Activated CD8-positive, alpha-beta memory T cell treated with anti-CD3 and anti-CD28 coated beads, Interleukin-2, amount 50 U/mL, for 48 hours (primary cell): ENCODE measurements at regions not wholly inside any gene's neighbourhood (a gene's known extent, or its start where the extent isn't known, plus 50 kb on each side); places are given as distances from the start of the nearest gene placed in this dataset.

Experiments
- DNase-seq: peaks from one replicate; pipeline ENCODE4 v3.0.0-alpha.2; 2020

GRCh38 chr1:87834151-87834550 lies 505.5 kb downstream of the LMO4 start:
- DNase-seq = no peak

DNA sequence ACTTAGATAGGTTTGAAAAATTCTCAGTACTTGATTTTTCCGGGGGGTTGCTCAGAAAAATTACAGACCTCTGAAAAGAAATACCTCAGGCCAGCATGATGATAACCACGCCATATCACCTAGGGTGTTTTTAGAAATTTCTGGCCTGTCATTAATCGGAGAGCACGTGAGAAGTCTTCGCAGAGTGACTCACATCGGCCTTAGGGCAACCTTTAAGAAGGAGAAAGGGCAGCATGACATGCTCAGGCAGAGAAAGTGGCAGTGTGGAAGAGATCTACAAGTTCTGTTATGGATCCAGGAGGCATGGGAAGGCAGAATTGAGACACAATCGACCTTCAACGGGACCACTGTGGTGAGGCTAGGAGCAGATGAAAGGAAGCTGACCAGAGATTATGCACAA lies 506.3 kb downstream of the LMO4 start:
- DNase-seq = no peak

GRCh38 chr1:87840767-87841166 lies 512.1 kb downstream of the LMO4 start:
- DNase-seq = no peak

DNA sequence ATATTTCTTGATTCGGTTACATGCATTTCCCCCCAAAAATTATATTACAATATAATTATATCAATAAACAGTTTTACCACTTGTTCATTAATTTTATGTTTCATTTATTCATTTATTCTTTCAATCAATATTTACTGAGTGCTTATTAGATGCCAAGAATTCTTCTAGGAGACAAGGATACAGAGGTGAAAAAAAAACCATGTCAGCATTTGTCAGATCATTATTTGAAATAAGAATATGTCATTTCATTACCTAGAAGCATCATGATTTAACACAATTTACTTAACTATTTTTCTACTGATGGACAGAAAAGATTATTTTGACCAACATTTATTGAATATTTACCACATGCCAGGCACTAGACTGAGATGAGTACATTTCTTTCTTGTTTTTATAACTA lies 512.7 kb downstream of the LMO4 start:
- no peak for DNase-seq

GRCh38 chr1:87842156-87842555 lies 513.5 kb downstream of the LMO4 start:
- DNase-seq = no peak

DNA sequence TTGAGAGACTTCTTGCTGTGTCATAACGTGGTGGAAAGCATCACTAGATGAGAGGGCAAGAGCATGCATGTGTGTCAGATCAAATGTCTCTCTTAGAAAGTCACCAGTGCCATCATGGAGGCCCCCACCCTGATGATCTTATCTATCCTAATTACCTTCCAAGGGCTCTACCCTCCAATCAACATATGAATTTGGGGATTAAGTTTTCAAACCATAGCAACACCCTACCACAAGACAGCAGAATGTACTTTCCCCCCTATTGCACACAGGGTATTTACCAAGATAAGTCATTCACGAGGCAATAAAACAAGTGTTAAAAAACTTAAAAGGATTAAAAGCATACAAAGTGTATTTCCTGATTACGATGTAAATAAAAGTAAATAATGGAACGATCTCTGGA lies 515.6 kb downstream of the LMO4 start:
- no peak for DNase-seq

DNA sequence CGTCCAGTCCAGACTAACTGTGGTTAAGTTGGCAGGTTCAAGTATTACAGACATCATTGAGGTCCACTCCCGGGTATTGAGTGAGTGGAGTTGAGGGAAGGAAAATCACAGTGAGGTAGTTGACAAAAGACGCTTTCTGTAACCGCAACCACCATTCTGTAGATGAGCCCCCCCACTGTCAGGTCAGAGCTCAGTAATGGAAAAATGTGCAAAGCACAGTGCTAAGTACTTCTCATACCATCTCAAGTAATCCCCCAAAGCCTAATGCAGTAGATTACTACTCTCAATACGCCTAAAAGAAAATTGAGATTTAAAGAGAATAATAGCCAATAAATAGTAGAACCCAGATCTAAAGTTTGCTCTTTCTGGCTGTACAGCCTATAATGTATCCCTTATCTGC lies 522.8 kb downstream of the LMO4 start:
- DNase-seq = no peak

GRCh38 chr1:87852410-87853161 lies 523.9 kb downstream of the LMO4 start:
- DNase-seq = no peak

DNA sequence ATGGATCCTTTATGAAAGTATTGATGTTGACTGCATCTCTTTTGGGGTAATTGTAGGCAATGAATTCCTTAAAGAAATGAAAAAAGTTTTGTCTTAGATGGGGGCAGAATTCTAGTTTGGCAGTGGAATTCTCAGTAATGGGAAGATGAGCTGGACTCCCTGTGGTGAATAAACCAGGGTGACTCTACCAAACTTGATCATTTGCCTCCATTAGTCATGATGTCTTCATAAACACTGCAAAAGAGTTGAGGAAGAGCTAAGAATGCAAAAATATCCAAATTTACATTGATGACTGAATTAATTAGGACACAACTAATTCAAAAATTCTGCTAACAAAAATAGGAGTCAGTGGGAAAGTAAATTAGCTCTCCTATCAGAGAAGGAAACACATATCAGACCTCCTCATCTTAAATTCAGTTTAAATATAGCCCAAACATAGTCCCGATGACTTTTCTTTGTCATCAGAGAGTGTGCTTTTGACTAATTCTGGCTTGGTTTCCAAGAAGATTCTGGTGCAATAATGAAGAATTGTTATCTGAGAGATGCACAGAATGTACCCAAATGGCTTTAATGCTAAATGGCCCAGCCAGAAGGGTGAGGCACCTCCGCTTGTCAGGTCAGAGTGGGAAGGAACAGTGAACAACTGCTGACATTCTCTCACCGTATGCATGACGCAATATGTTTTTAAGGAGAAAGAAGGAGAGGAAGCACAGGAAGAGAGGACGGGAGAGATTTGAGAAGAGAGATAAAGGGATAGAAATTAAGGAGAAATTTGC lies 525.1 kb downstream of the LMO4 start:
- DNase-seq = no peak

DNA sequence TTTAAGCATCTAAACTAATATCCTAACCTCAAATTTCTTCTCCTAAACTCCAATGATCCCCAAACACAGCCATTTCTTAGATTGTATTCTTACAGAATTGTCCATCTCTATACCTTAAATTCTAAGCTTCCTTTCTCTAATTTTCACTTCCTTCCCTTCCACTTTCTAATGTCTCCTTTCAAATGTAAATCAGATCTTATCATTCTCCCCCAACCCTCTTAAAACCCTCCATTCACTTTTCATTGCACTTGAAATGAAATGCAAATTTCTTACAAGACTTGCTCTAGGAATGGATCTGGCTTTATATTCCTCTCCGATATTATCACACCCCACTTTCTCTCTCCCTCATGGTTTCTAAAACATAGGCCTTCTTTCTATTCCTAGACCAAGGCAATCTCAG lies 534.6 kb downstream of the LMO4 start:
- no peak for DNase-seq

DNA sequence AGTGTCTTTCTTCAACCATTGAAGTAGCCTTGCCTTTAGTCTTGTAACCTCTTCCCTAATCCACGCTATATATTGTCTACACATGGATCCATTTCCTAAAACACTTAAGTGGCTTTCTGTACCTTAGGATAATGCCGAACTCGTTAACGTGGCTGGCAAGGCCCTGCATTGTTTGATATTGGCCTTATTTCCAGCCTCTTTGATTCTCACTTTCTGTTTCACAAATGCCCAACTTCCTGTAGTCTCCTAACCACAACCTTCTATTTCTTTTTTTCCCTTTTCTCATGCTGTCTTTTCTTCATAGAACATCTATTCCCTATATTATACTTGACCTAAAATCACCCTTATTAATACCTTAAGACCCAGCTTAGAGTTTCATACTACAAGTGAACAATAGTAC lies 536.0 kb downstream of the LMO4 start:
- DNase-seq = no peak

- no peak for DNase-seq
Measured at GRCh38 chr1:87866416-87866815, 537.7 kb downstream of the LMO4 start.

DNA sequence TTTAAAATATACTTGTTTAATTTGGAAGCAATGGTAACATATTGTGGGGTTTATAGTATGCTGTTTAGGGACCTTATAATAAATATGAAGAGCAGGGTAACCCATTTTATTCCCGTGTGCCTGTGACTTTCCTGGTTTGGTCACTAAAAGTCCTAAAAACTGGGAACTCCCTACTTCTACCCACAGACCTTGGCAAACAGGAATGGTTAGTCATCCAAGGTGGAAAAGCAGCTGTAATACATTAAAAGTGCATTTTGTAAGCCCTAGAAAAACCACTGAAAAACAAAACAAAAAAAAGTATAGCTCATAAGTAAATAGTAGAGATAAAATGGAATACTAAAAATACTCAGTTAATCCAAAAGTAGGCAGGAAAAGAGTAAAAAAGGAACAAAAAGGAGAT lies 538.9 kb downstream of the LMO4 start:
- DNase-seq = no peak

DNA sequence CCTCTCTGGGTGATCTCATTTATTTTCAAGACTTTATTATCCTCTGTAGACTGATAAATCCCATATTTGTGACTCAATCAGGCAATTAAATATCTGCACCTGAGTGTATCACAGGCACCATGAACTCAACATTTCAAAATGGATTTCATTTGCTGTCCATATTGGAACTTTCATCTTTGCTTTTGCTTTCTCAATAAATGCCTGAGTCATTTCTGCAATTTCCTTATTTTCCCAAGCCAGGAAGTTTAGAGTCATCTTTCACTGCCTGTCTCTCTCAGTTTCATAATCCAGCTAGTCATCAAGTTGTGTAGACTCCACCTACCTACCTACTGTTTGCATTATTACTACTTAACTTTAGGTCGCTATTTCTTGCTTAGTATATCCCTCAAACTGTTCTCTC lies 540.9 kb downstream of the LMO4 start:
- no peak for DNase-seq

- no peak for DNase-seq
Measured at GRCh38 chr1:87872189-87872588, 543.5 kb downstream of the LMO4 start.

DNA sequence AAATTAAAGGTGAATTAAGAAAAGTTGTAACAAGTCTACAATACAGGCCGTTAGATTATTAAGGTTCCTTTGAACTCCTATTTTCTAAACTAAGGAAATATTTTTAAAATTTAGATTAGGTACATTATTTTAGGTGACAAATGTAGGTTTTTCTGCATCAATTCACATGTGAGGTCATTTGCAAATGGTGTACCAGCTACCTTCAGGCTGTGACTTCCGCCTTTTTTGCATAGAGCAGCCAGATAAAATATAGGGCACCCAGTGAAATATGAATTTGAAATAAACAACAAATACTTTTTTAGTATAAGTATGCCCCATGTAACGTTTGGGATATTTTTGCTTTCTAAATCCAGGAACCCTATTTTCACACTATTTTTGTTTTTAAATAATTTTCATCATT lies 544.0 kb downstream of the LMO4 start:
- DNase-seq = no peak

DNA sequence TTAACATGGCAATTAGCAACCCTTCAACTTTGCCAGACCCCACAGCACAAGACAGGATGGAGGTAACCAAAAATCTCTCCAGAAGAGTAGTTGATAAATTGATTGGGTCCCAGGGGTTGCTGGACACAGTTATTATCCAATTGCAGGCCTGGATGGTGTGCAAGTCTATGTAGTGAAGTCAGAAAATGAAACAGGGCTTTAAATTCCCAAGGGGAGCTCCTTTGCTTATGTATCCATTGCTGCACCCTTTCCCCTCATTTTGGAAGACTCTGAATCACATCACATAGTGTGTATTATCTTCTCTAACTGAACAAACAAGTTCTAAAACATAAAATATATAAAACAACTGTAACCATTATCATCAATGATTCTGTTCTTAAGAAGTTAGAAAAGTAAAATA lies 550.2 kb downstream of the LMO4 start:
- no peak for DNase-seq

DNA sequence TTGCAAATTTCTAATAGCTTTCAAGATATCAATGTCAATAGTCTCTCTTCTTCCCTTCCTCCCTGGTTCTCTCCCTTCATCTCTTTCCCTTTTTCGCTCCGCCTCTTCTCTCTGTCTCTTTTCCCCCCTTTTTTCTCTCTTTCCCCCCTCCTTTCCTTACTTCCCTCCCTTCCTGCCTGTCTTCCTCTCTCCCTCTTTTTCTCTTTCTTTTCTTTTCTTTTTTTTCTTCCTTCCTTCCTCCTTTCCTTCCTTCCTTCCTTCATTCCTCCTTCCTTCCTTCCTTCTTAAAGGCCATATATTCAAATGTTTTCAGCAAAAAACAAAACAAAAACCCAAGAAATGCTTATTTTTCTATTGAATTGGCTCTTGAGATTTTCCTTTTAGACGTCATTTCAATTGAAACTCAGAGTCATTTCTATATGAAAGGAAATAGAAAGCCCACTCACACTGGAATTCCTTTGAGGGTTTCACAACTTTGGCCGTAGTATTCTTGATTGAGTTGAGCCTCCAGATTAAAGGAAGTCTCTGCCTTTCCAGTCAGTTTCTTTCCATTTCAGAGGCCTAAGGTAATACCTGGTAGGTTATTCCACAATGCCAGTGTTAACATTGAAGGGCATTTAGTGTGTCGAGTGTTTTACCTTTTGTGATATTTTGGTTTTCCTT lies 551.5 kb downstream of the LMO4 start:
- no peak for DNase-seq

- DNase-seq = no peak
Measured at GRCh38 chr1:87880764-87881163, 552.1 kb downstream of the LMO4 start.

- DNase-seq = no peak
Measured at GRCh38 chr1:87883906-87884305, 555.2 kb downstream of the LMO4 start.

GRCh38 chr1:87884581-87884980 lies 555.9 kb downstream of the LMO4 start:
- DNase-seq = no peak

DNA sequence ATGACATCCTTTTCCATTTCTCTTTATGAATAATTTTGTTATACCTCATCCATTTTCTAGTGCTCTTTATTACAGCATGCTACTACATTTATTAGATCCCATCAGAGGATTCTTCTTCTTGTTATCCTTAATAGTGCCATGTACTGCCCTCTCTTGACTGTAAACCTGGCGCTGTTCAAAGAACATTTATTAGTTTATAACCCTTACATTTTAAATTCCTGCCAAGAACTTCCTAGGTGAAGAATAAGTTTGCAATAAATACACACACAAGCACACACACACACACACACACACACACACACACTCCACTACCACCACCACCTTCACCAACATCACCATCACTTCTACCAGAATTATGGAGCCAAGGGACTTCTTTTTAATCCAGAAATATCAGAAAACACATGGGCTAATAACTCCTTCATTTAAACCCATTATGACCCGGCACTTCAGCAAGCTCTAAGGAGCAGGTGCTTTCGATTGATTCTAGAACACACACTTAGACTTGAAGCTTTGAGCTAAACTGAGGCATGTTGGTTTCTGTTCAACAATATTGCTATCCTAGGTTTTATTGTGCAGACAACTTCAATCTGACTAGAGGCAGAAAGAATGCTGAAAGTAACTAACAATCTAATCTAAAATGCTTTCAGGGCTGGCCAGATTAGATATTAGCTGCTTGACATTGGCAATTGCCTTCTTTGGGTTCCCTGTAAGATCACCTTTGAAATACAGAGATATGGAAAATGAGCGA lies 556.8 kb downstream of the LMO4 start:
- DNase-seq = no peak

GRCh38 chr1:87887100-87887499 lies 558.4 kb downstream of the LMO4 start:
- DNase-seq = no peak
